Epidermal melanocyte (primary cell): ENCODE measurements at regions not wholly inside any gene's neighbourhood (a gene's known extent, or its start where the extent isn't known, plus 50 kb on each side); places are given as distances from the start of the nearest gene placed in this dataset.
"Not testable (repeated sequence)": the region's sequence is repeated elsewhere in the genome, so short reads cannot be mapped to it uniquely, and the experiment has no call there.

Experiments
- DNase-seq: peaks from one replicate; pipeline ENCODE4 v3.0.0; 2011; ENCODE audit warnings: low spot score; ENCODE audit not compliant: insufficient read length

GRCh38 chr13:31607531-31607930 lies 131.8 kb upstream of the RXFP2 start:
- not testable (repeated sequence) for DNase-seq

- not testable (repeated sequence) for DNase-seq
Measured at GRCh38 chr13:31608780-31609179, 130.5 kb upstream of the RXFP2 start.

GRCh38 chr13:31610270-31610998 lies 128.9 kb upstream of the RXFP2 start:
- DNase-seq = no peak

- DNase-seq = no peak
Measured at GRCh38 chr13:31611214-31611613, 128.1 kb upstream of the RXFP2 start.

GRCh38 chr13:31614073-31614472 lies 125.3 kb upstream of the RXFP2 start:
- DNase-seq = no peak

- DNase-seq = no peak
Measured at GRCh38 chr13:31614704-31615103, 124.6 kb upstream of the RXFP2 start.

- DNase-seq = no peak
Measured at GRCh38 chr13:31625115-31625514, 114.2 kb upstream of the RXFP2 start.

GRCh38 chr13:31627097-31627845 lies 112.1 kb upstream of the RXFP2 start:
- DNase-seq = no peak

- no peak for DNase-seq
Measured at GRCh38 chr13:31629085-31629780, 110.1 kb upstream of the RXFP2 start.

- DNase-seq = no peak
Measured at GRCh38 chr13:31631071-31631470, 108.3 kb upstream of the RXFP2 start.

GRCh38 chr13:31631746-31632145 lies 107.6 kb upstream of the RXFP2 start:
- no peak for DNase-seq

- DNase-seq = no peak
Measured at GRCh38 chr13:31638577-31638976, 100.7 kb upstream of the RXFP2 start.

- DNase-seq = no peak
Measured at GRCh38 chr13:31639443-31640163, 99.7 kb upstream of the RXFP2 start.

- DNase-seq = no peak
Measured at GRCh38 chr13:31649766-31650165, 89.6 kb upstream of the RXFP2 start.

- DNase-seq = no peak
Measured at GRCh38 chr13:31653730-31654129, 85.6 kb upstream of the RXFP2 start.

- DNase-seq = no peak
Measured at GRCh38 chr13:31663880-31664585, 75.3 kb upstream of the RXFP2 start.

GRCh38 chr13:31670831-31671617 lies 68.3 kb upstream of the RXFP2 start:
- no peak for DNase-seq

- no peak for DNase-seq
Measured at GRCh38 chr13:31674051-31674450, 65.3 kb upstream of the RXFP2 start.

GRCh38 chr13:31675440-31675953 lies 63.8 kb upstream of the RXFP2 start:
- no peak for DNase-seq

GRCh38 chr13:31681133-31681532 lies 58.2 kb upstream of the RXFP2 start:
- no peak for DNase-seq
